CD4-positive, alpha-beta T cell (primary cell): ENCODE measurements at regions not wholly inside any gene's neighbourhood (a gene's known extent, or its start where the extent isn't known, plus 50 kb on each side); places are given as distances from the start of the nearest gene placed in this dataset.
A peak's percentile ranks its signal among the peaks of the same experiment; 100 is the strongest.

Experiments used
- ATAC-seq: fragments of 200-7000 bp; cut with Tn5 transposase; one replicate; pipeline ENCODE4 v1.10.0; 2022; ENCODE audit warnings: mild to moderate bottlenecking; ENCODE audit not compliant: poor library complexity
- CTCF ChIA-PET: fragments of 350-600 bp; sonication (Branson Sonifier 250); formaldehyde crosslinking; loops from one replicate; lab custom pipeline; 2021; ENCODE audit warnings: antibody characterized with exemption, inconsistent platforms; lab: Charles Lee
- POLR2A ChIA-PET: fragments of 350-600 bp; sonication (Branson Sonifier 250); formaldehyde crosslinking; loops from one replicate; lab custom pipeline; 2021; ENCODE audit warnings: antibody characterized with exemption, inconsistent platforms; lab: Charles Lee
- DNase-seq, 14 experiments: peaks; one replicate each; pipeline ENCODE4 v3.0.0-alpha.2; 2013 to 2020; ENCODE audit warnings: mixed read lengths in 2 of 14
- H3K27ac ChIP-seq, 2 donors: one replicate each; pipeline versions ENCODE4 v1.5.1 to v1.7.0; 2013; ENCODE audit warnings: low read length in 2 of 2, low read depth in 1 of 2, mild to moderate bottlenecking in 1 of 2
- H3K27me3 ChIP-seq, 2 experiments: 1 replicate in 1 of 2; 2 replicates in 1 of 2; pipeline versions ENCODE4 v1.6.1 to v1.7.0; 2013; ENCODE audit warnings: low read length in 2 of 2, control low read depth in 1 of 2, mild to moderate bottlenecking in 1 of 2, moderate library complexity in 1 of 2; ENCODE audit not compliant: insufficient read depth in 2 of 2, control insufficient read depth in 1 of 2
- H3K36me3 ChIP-seq: one replicate; pipeline ENCODE4 v1.6.1; 2013; ENCODE audit warnings: low read length, control low read depth; ENCODE audit not compliant: insufficient read depth
- H3K4me1 ChIP-seq: one replicate; pipeline ENCODE4 v1.6.1; 2013; ENCODE audit warnings: low read length, control low read depth; ENCODE audit not compliant: insufficient read depth
- H3K4me3 ChIP-seq: one replicate; pipeline ENCODE4 v1.5.1; 2013; ENCODE audit warnings: mild to moderate bottlenecking, low read length, moderate library complexity
- H3K9me3 ChIP-seq, 2 experiments: 1 replicate in 1 of 2; 2 replicates in 1 of 2; pipeline versions ENCODE4 v1.6.1 to v1.7.0; 2013; ENCODE audit warnings: low read length in 2 of 2, mild to moderate bottlenecking in 2 of 2, control low read depth in 1 of 2, moderate library complexity in 1 of 2; ENCODE audit not compliant: control insufficient read depth in 1 of 2, insufficient read depth in 1 of 2
- H3K27ac Mint-ChIP-seq: one replicate; pipeline ENCODE4 v1.8.0; 2020; ENCODE audit warnings: mixed read lengths
- H3K27me3 Mint-ChIP-seq: one replicate; pipeline ENCODE4 v1.8.0; 2021; ENCODE audit warnings: mixed read lengths
- H3K36me3 Mint-ChIP-seq: one replicate; pipeline ENCODE4 v1.8.0; 2021; ENCODE audit warnings: low read depth, mixed read lengths
- H3K4me1 Mint-ChIP-seq: one replicate; pipeline ENCODE4 v1.8.0; 2021; ENCODE audit warnings: low read depth, mixed read lengths
- H3K4me3 Mint-ChIP-seq: one replicate; pipeline ENCODE4 v1.8.0; 2020; ENCODE audit warnings: mild to moderate bottlenecking, mixed read lengths
- H3K9me3 Mint-ChIP-seq: one replicate; pipeline ENCODE4 v1.8.0; 2020; ENCODE audit warnings: mixed read lengths
- CTCF ChIP-seq: fragments of 200-600 bp; IDR thresholded peaks from one replicate; pipeline ENCODE4 v1.8.0; 2022; ENCODE audit warnings: antibody characterized with exemption, mild to moderate bottlenecking
- intact Hi-C, 2 experiments: fragments of 100-400 bp; cut with DNase I in 1 of 2; cut with micrococcal nuclease in 1 of 2; formaldehyde crosslinking; loops; one replicate each; pipeline versions ENCODE4 v1.15.1 to v1.9.0; 2023 to 2025; cut with DNase I, micrococcal nuclease

- Mint-ChIP-seq H3K9me3 (no peaks in the 10 kb centered on the region), H3K4me1 (peaks cover 13% of the 10 kb centered on the region), H3K4me3 (no peak overlapping the region), H3K27ac (peak overlapping the region; percentile 70), H3K27me3 (no peaks in the 10 kb centered on the region), H3K36me3 (no peaks in the 10 kb centered on the region)
- H3K27me3 ChIP-seq: no peaks in the 10 kb centered on the region
- H3K9me3 ChIP-seq: no peaks in the 10 kb centered on the region
- TF ChIP-seq CTCF: no peak
- H3K4me1 ChIP-seq: peaks cover 6% of the 10 kb centered on the region
- ATAC-seq (no peak), DNase-seq (peak in 3 of 14 experiments; percentile 4 to 41 (median 6))
- H3K4me3 ChIP-seq: no peak overlapping the region
- intact Hi-C loops: no loop called here
- ChIA-PET POLR2A (no interaction called here), CTCF (no interaction called here)
- no peak overlapping the region for H3K27ac ChIP-seq
- H3K36me3 ChIP-seq: no peaks in the 10 kb centered on the region
Observed at GRCh38 chrX:42577936-42578470, 200.0 kb downstream of the PPP1R2C start.

- H3K9me3 ChIP-seq: no peaks in the 10 kb centered on the region
- ATAC-seq (no peak), DNase-seq (no peak)
- no peaks in the 10 kb centered on the region for H3K36me3 ChIP-seq
- ChIA-PET CTCF (no interaction called here), POLR2A (no interaction called here)
- no peaks in the 10 kb centered on the region for H3K27me3 Mint-ChIP-seq
- no peaks in the 10 kb centered on the region for H3K4me1 ChIP-seq
- H3K27ac Mint-ChIP-seq: no peak overlapping the region
- no peak for TF ChIP-seq CTCF
- H3K9me3 Mint-ChIP-seq: no peaks in the 10 kb centered on the region
- H3K4me3 Mint-ChIP-seq: no peak overlapping the region
- no peak overlapping the region for H3K27ac ChIP-seq
- H3K4me1 Mint-ChIP-seq: peaks cover 5% of the 10 kb centered on the region
- no peaks in the 10 kb centered on the region for H3K27me3 ChIP-seq
- intact Hi-C loops: no loop called here
- H3K36me3 Mint-ChIP-seq: no peaks in the 10 kb centered on the region
- H3K4me3 ChIP-seq: no peak overlapping the region
Observed at GRCh38 chrX:42567268-42567667, 210.7 kb downstream of the PPP1R2C start.

- H3K4me3 Mint-ChIP-seq: no peak overlapping the region
- POLR2A ChIA-PET: no interaction called here
- H3K27ac Mint-ChIP-seq: no peak overlapping the region
- DNase-seq: no peak
- intact Hi-C loops: no loop called here
- H3K36me3 ChIP-seq: no peaks in the 10 kb centered on the region
- no peak overlapping the region for H3K4me3 ChIP-seq
- no peak for ATAC-seq
- no peaks in the 10 kb centered on the region for H3K36me3 Mint-ChIP-seq
- H3K9me3 ChIP-seq: no peaks in the 10 kb centered on the region
- CTCF ChIA-PET: interaction anchor here (1.0 kb wide), 1 partner anchor 9 kb away, joined by 3 read pairs; no protein-coding TSS in a partner anchor
- H3K4me1 Mint-ChIP-seq: peaks cover 5% of the 10 kb centered on the region
- TF ChIP-seq CTCF: no peak
- no peaks in the 10 kb centered on the region for H3K27me3 ChIP-seq
- H3K27me3 Mint-ChIP-seq: no peaks in the 10 kb centered on the region
- H3K4me1 ChIP-seq: no peaks in the 10 kb centered on the region
- no peaks in the 10 kb centered on the region for H3K9me3 Mint-ChIP-seq
- no peak overlapping the region for H3K27ac ChIP-seq
Observed at GRCh38 chrX:42565739-42566138, 212.2 kb downstream of the PPP1R2C start.
